Neural cell (in vitro differentiated cells): ENCODE measurements at regions not wholly inside any gene's neighbourhood (a gene's known extent, or its start where the extent isn't known, plus 50 kb on each side); places are given as distances from the start of the nearest gene placed in this dataset.
"Not testable (repeated sequence)": the region's sequence is repeated elsewhere in the genome, so short reads cannot be mapped to it uniquely, and the experiment has no call there.

Experiments
- H2AFZ ChIP-seq: fragments of 200-600, 300-800 bp; sonication (generic), shearing (Covaris generic); 2 replicates; pipeline ENCODE4 v1.6.0; 2014; ENCODE audit warnings: low read depth, mild to moderate bottlenecking, antibody characterized with exemption, low read length, moderate library complexity
- H3F3A ChIP-seq: fragments of 200-600 bp; shearing (Covaris generic); 2 replicates; pipeline ENCODE4 v1.6.1; 2016; ENCODE audit warnings: mild to moderate bottlenecking, moderate library complexity, mixed read lengths, antibody characterized with exemption, low read length; ENCODE audit not compliant: insufficient read depth, poor library complexity, severe bottlenecking
- H3K27ac ChIP-seq: fragments of 200-600, 300-800 bp; sonication (generic), shearing (Covaris generic); 2 replicates; pipeline ENCODE4 v1.5.1; 2014; ENCODE audit warnings: mild to moderate bottlenecking, low read length, moderate library complexity
- H3K27me3 ChIP-seq: fragments of 300-800, 200-600 bp; sonication (generic), shearing (Covaris generic); 2 replicates; pipeline ENCODE4 v1.6.0; 2014; ENCODE audit warnings: mild to moderate bottlenecking, low read depth, low read length, moderate library complexity; ENCODE audit not compliant: insufficient read depth
- H3K36me3 ChIP-seq: fragments of 300-800, 200-600 bp; sonication (generic), shearing (Covaris generic); 2 replicates; pipeline ENCODE4 v1.5.1; 2014; ENCODE audit warnings: mild to moderate bottlenecking, antibody characterized with exemption, low read length, moderate library complexity; ENCODE audit not compliant: insufficient read depth
- H3K4me2 ChIP-seq: fragments of 300-800, 200-600 bp; sonication (generic), shearing (Covaris generic); 2 replicates; pipeline ENCODE4 v1.6.0; 2014; ENCODE audit warnings: mild to moderate bottlenecking, low read length
- H3K4me3 ChIP-seq: fragments of 300-800, 200-600 bp; sonication (generic), shearing (Covaris generic); 2 replicates; pipeline ENCODE4 v1.5.1; 2014; ENCODE audit warnings: mild to moderate bottlenecking, low read length, moderate library complexity
- H3K79me2 ChIP-seq: fragments of 200-600 bp; shearing (Covaris generic); replicated peaks from 2 replicates; pipeline ENCODE4 v1.6.0; 2014; ENCODE audit warnings: mild to moderate bottlenecking, low read length, moderate library complexity; ENCODE audit not compliant: insufficient read depth
- H3K9ac ChIP-seq: fragments of 300-800, 200-600 bp; sonication (generic), shearing (Covaris generic); 2 replicates; pipeline ENCODE4 v1.6.1; 2016; ENCODE audit warnings: mild to moderate bottlenecking, low read length, mixed read lengths
- H3K9me2 ChIP-seq: fragments of 200-600 bp; shearing (Covaris generic); 2 replicates; pipeline ENCODE4 v1.6.1; 2016; ENCODE audit warnings: mild to moderate bottlenecking, low read length, mixed read lengths; ENCODE audit not compliant: insufficient read depth
- H3K9me3 ChIP-seq: fragments of 200-600, 300-800 bp; sonication (generic), shearing (Covaris generic); 2 replicates; pipeline ENCODE4 v1.6.1; 2016; ENCODE audit warnings: mild to moderate bottlenecking, mixed run types, low read length, moderate library complexity, mixed read lengths
- H4K20me1 ChIP-seq: fragments of 200-600 bp; shearing (Covaris generic); 2 replicates; pipeline ENCODE4 v1.6.1; 2016; ENCODE audit warnings: mild to moderate bottlenecking, mixed run types; ENCODE audit not compliant: insufficient read depth
- CTCF ChIP-seq: fragments of 450-650 bp; IDR thresholded peaks from 2 replicates; pipeline ENCODE4 v1.5.1; 2014; ENCODE audit warnings: antibody characterized with exemption, mild to moderate bottlenecking, moderate library complexity; ENCODE audit not compliant: poor library complexity, severe bottlenecking
- EP300 ChIP-seq: fragments of 450-650 bp; conservative IDR thresholded peaks from 2 replicates; pipeline ENCODE4 v1.6.1; 2014; ENCODE audit warnings: antibody characterized with exemption, mild to moderate bottlenecking, moderate library complexity; ENCODE audit not compliant: poor library complexity, severe bottlenecking
- EZH2 ChIP-seq: fragments of 200-600, 300-800 bp; shearing (Covaris generic), sonication (generic); IDR thresholded peaks from 2 replicates; pipeline ENCODE4 v1.6.1; 2014; ENCODE audit warnings: antibody characterized with exemption, low read length, borderline replicate concordance, mild to moderate bottlenecking; ENCODE audit not compliant: insufficient read depth, poor library complexity, severe bottlenecking
- MXI1 ChIP-seq: fragments of 450-650 bp; conservative IDR thresholded peaks from 2 replicates; pipeline ENCODE4 v1.6.1; 2014; ENCODE audit warnings: antibody characterized with exemption, mild to moderate bottlenecking; ENCODE audit not compliant: poor library complexity, severe bottlenecking
- POLR2AphosphoS5 ChIP-seq: IDR thresholded peaks from 2 replicates; pipeline ENCODE4 v1.6.1; 2012
- RAD21 ChIP-seq: fragments of 450-650 bp; conservative IDR thresholded peaks from 2 replicates; pipeline ENCODE4 v1.6.1; 2014; ENCODE audit warnings: antibody characterized with exemption, mild to moderate bottlenecking, moderate library complexity
- REST ChIP-seq: IDR thresholded peaks from 2 replicates; pipeline ENCODE4 v1.6.1; 2012; ENCODE audit warnings: borderline replicate concordance
- SMC3 ChIP-seq: fragments of 450-650 bp; conservative IDR thresholded peaks from 2 replicates; pipeline ENCODE4 v1.6.1; 2014; ENCODE audit warnings: antibody characterized with exemption, mild to moderate bottlenecking, moderate library complexity; ENCODE audit not compliant: poor library complexity
- TAF1 ChIP-seq: IDR thresholded peaks from 2 replicates; pipeline ENCODE4 v1.6.1; 2012; ENCODE audit warnings: low read depth

- H3K4me2 ChIP-seq = no peak overlapping the region
- H3K9me2 ChIP-seq = no peaks in the 10 kb centered on the region
Measured at GRCh38 chr12:13523536-13524307, 327.2 kb downstream of the EMP1 start.

GRCh38 chr12:13518034-13518433 is 321.5 kb downstream of the EMP1 start:
- H3K79me2 ChIP-seq, H3K27ac ChIP-seq, H3K9me2 ChIP-seq, H3K4me3 ChIP-seq, H3K9ac ChIP-seq, H4K20me1 ChIP-seq, H3K27me3 ChIP-seq, H3K4me2 ChIP-seq, H3K9me3 ChIP-seq, H2AFZ ChIP-seq, H3F3A ChIP-seq, H3K36me3 ChIP-seq: not testable (repeated sequence)

More at GRCh38 chr12:13523536-13524307, 327.2 kb downstream of the EMP1 start:
- Histone ChIP-seq H3K27ac (no peak overlapping the region), H3K36me3 (no peaks in the 10 kb centered on the region), H3F3A (no peaks in the 10 kb centered on the region), H3K9ac (no peak overlapping the region), H3K9me3 (no peaks in the 10 kb centered on the region), H3K79me2 (no peaks in the 10 kb centered on the region), H3K27me3 (no peaks in the 10 kb centered on the region), H4K20me1 (no peaks in the 10 kb centered on the region), H3K4me3 (no peak overlapping the region), H2AFZ (no peak overlapping the region)
- TF ChIP-seq POLR2AphosphoS5 = no peak
- TF ChIP-seq RAD21 = no peak
- TF ChIP-seq REST = no peak
- no peak for TF ChIP-seq EZH2
- no peak for TF ChIP-seq MXI1
- TF ChIP-seq CTCF = no peak
- TF ChIP-seq EP300 = no peak
- TF ChIP-seq SMC3 = no peak
- no peak for TF ChIP-seq TAF1
